Natural killer cell (primary cell): ENCODE measurements at regions not wholly inside any gene's neighbourhood (a gene's known extent, or its start where the extent isn't known, plus 50 kb on each side); places are given as distances from the start of the nearest gene placed in this dataset.

Experiments
- ATAC-seq, 3 donors: fragments of 150-1000 bp in 2 of 3; fragments of 200-7000 bp in 1 of 3; cut with Tn5 transposase; 1 replicate in 1 of 3; 2 replicates in 2 of 3; pipeline ENCODE4 v1.10.0; 2021; ENCODE audit warnings: mild to moderate bottlenecking in 2 of 3, moderate library complexity in 2 of 3
- DNase-seq, 2 donors: peaks; one replicate each; pipeline versions ENCODE4 v3.0.0 to v3.0.0-alpha.2; 2013 to 2021; ENCODE audit warnings: mixed read lengths in 1 of 2
- H3K27ac ChIP-seq: one replicate; pipeline ENCODE4 v1.5.1; 2013; ENCODE audit warnings: mild to moderate bottlenecking, low read length
- H3K27me3 ChIP-seq: one replicate; pipeline ENCODE4 v1.6.1; 2013; ENCODE audit warnings: low read length; ENCODE audit not compliant: control insufficient read depth, insufficient read depth
- H3K36me3 ChIP-seq: one replicate; pipeline ENCODE4 v1.6.1; 2013; ENCODE audit warnings: low read length; ENCODE audit not compliant: control insufficient read depth, insufficient read depth
- H3K4me1 ChIP-seq: one replicate; pipeline ENCODE4 v1.6.1; 2013; ENCODE audit warnings: low read length; ENCODE audit not compliant: control insufficient read depth, insufficient read depth
- H3K4me3 ChIP-seq: one replicate; pipeline ENCODE4 v1.5.1; 2013; ENCODE audit warnings: low read length
- H3K9me3 ChIP-seq: one replicate; pipeline ENCODE4 v1.6.1; 2013; ENCODE audit warnings: low read length; ENCODE audit not compliant: control insufficient read depth, insufficient read depth
- H3K27ac Mint-ChIP-seq, 2 donors: one replicate each; pipeline ENCODE4 v1.8.0; 2022; ENCODE audit warnings: mild to moderate bottlenecking in 2 of 2, mixed read lengths in 2 of 2, moderate library complexity in 1 of 2
- H3K27me3 Mint-ChIP-seq, 2 donors: one replicate each; pipeline ENCODE4 v1.8.0; 2022; ENCODE audit warnings: low read depth in 2 of 2, mixed read lengths in 2 of 2
- H3K36me3 Mint-ChIP-seq: one replicate; pipeline ENCODE4 v1.8.0; 2022; ENCODE audit warnings: mixed read lengths
- H3K4me1 Mint-ChIP-seq, 2 donors: one replicate each; pipeline ENCODE4 v1.8.0; 2022; ENCODE audit warnings: mixed read lengths in 2 of 2
- H3K4me3 Mint-ChIP-seq: one replicate; pipeline ENCODE4 v1.8.0; 2022; ENCODE audit warnings: mild to moderate bottlenecking, moderate library complexity, mixed read lengths
- H3K9me3 Mint-ChIP-seq, 2 donors: one replicate each; pipeline ENCODE4 v1.8.0; 2022; ENCODE audit warnings: mixed read lengths in 2 of 2
- CTCF ChIP-seq: fragments of 200-600 bp; IDR thresholded peaks from one replicate; pipeline ENCODE4 v1.8.0; 2022; ENCODE audit warnings: antibody characterized with exemption
- WGBS: methylation state at CpG from one replicate; pipeline ENCODE4 v1.1.7; 2013; ENCODE audit warnings: missing lambda C conversion rate; ENCODE audit not compliant: insufficient coverage; 5-methylcytosine and 5-hydroxymethylcytosine counted together
- intact Hi-C: fragments of 100-400 bp; cut with micrococcal nuclease; formaldehyde crosslinking; loops from one replicate; pipeline ENCODE4 v1.14.2; 2022

DNA sequence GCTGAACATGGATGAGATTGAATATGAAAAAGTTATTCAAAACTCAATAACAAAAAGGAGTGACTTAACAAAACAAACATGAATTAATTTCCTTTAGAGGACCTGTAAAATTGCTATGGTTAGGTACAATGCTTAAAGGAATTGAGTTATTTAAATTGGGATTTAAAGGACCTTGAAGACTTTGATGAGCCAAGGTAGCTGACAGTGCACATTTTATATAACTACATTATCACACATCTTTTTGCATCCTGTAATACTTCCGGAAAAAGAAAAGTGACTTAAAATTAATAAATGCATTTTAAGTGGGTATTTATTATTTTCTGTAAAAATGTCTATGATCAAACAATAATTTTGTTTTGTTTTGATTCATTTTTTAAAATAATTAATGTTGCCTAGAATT is 964.8 kb upstream of the SLIT2 start:
- H3K4me1 ChIP-seq, result no peaks in the 10 kb centered on the region
- no peaks in the 10 kb centered on the region for H3K9me3 ChIP-seq
- intact Hi-C loops, result no loop called here
- peaks cover 13 to 30% of the 10 kb centered on the region in 2 donors for H3K9me3 Mint-ChIP-seq
- no peak overlapping the region for H3K4me3 ChIP-seq
- TF ChIP-seq CTCF, result no peak
- H3K4me3 Mint-ChIP-seq, result no peak overlapping the region
- H3K27me3 Mint-ChIP-seq, result no peaks in the 10 kb centered on the region
- no peaks in the 10 kb centered on the region for H3K4me1 Mint-ChIP-seq
- H3K36me3 Mint-ChIP-seq, result peaks cover 15% of the 10 kb centered on the region
- ATAC-seq (no peak), DNase-seq (no peak)
- WGBS, result no CpG with 5 or more reads among the region's 1 CpG
- no peak overlapping the region for H3K27ac ChIP-seq
- H3K27ac Mint-ChIP-seq, result no peak overlapping the region
- no peaks in the 10 kb centered on the region for H3K36me3 ChIP-seq
- no peaks in the 10 kb centered on the region for H3K27me3 ChIP-seq

DNA sequence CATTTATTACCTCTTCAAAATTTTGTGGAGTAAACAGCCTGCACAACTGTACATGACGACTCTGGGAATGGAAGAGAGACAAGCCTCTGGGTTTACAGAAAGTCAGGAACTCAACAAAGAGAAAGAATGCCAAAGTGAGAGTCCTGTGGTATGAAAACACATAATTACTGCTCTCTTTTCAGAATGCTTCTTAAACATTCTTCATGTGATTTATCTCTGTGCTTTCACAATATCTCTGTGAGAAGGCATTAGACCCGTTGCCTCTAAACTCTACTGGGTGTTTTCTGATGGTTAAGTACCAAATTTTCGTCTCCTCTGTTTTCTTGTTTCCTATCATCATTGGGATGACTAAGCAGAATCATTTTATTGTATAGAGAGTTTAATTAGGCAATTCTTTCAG is 966.6 kb upstream of the SLIT2 start:
- ATAC-seq (no peak), DNase-seq (no peak)
- intact Hi-C loops, result no loop called here
- Mint-ChIP-seq H3K4me3 (no peak overlapping the region), H3K36me3 (peaks cover 3% of the 10 kb centered on the region), H3K4me1 (no peaks in the 10 kb centered on the region), H3K27me3 (no peaks in the 10 kb centered on the region), H3K27ac (no peak overlapping the region), H3K9me3 (peaks cover 14 to 25% of the 10 kb centered on the region in 2 donors)
- no peaks in the 10 kb centered on the region for H3K27me3 ChIP-seq
- H3K4me1 ChIP-seq, result no peaks in the 10 kb centered on the region
- H3K36me3 ChIP-seq, result no peaks in the 10 kb centered on the region
- H3K9me3 ChIP-seq, result peaks cover 9% of the 10 kb centered on the region
- TF ChIP-seq CTCF, result no peak
- no peak overlapping the region for H3K4me3 ChIP-seq
- WGBS, result 100% methylated on average over 2 of the region's 3 CpGs
- no peak overlapping the region for H3K27ac ChIP-seq

- Mint-ChIP-seq H3K27ac (no peak overlapping the region), H3K4me3 (no peak overlapping the region), H3K36me3 (no peaks in the 10 kb centered on the region), H3K27me3 (no peaks in the 10 kb centered on the region), H3K9me3 (peaks cover 15 to 31% of the 10 kb centered on the region in 2 donors), H3K4me1 (no peaks in the 10 kb centered on the region)
- no peak overlapping the region for H3K27ac ChIP-seq
- intact Hi-C loops, result no loop called here
- no peaks in the 10 kb centered on the region for H3K4me1 ChIP-seq
- peaks cover 19% of the 10 kb centered on the region for H3K9me3 ChIP-seq
- H3K27me3 ChIP-seq, result no peaks in the 10 kb centered on the region
- H3K4me3 ChIP-seq, result no peak overlapping the region
- no peak for TF ChIP-seq CTCF
- 93% methylated on average over 1 of the region's 1 CpG for WGBS
- no peak for ATAC-seq
- H3K36me3 ChIP-seq, result no peaks in the 10 kb centered on the region
- DNase-seq, result no peak
These were observed 973.0 kb upstream of the SLIT2 start for GRCh38 chr4:19278665-19279064.

- H3K27me3 Mint-ChIP-seq, result no peaks in the 10 kb centered on the region
- H3K27me3 ChIP-seq, result no peaks in the 10 kb centered on the region
- H3K4me3 Mint-ChIP-seq, result no peak overlapping the region
- H3K36me3 Mint-ChIP-seq, result peaks cover 15% of the 10 kb centered on the region
- no peaks in the 10 kb centered on the region for H3K4me1 Mint-ChIP-seq
- H3K27ac ChIP-seq, result no peak overlapping the region
- no peaks in the 10 kb centered on the region for H3K36me3 ChIP-seq
- H3K9me3 Mint-ChIP-seq, result peaks cover 12 to 26% of the 10 kb centered on the region in 2 donors
- H3K4me1 ChIP-seq, result no peaks in the 10 kb centered on the region
- 83% methylated on average over 2 of the region's 2 CpGs for WGBS
- no peak for DNase-seq
- peaks cover 6% of the 10 kb centered on the region for H3K9me3 ChIP-seq
- no peak overlapping the region for H3K27ac Mint-ChIP-seq
- no peak for TF ChIP-seq CTCF
- no peak overlapping the region for H3K4me3 ChIP-seq
- no peak for ATAC-seq
- intact Hi-C loops, result no loop called here
These were observed 985.1 kb upstream of the SLIT2 start for GRCh38 chr4:19266566-19266965.
